AG04449 (cell line): ENCODE measurements at regions not wholly inside any gene's neighbourhood (a gene's known extent, or its start where the extent isn't known, plus 50 kb on each side); places are given as distances from the start of the nearest gene placed in this dataset.

Experiments used
- CTCF ChIA-PET: fragments of 350-600 bp; formaldehyde crosslinking; extraction: SDS; loops from one replicate; lab custom pipeline; 2021; ENCODE audit warnings: antibody characterized with exemption; lab: Yijun Ruan, JAX
- POLR2A ChIA-PET: fragments of 400-600, 350-600 bp; formaldehyde crosslinking; extraction: SDS; loops from one replicate; lab custom pipeline; 2020; ENCODE audit warnings: antibody characterized with exemption, inconsistent platforms; lab: Yijun Ruan, JAX
- DNase-seq: peaks from one replicate; pipeline ENCODE4 v3.0.0-alpha.2; 2010; ENCODE audit warnings: low read depth, low spot score
- H3K4me3 ChIP-seq: 2 replicates; pipeline ENCODE4 v1.5.1; 2011; ENCODE audit warnings: low read depth, mild to moderate bottlenecking, control low read depth, low read length
- TF ChIP-seq, protein P1 (sequence below): IDR thresholded peaks from one replicate; pipeline ENCODE4 v1.5.1; 2011; ENCODE audit warnings: mild to moderate bottlenecking, moderate library complexity, low read length, control low read depth, inconsistent platforms; ENCODE audit not compliant: insufficient read depth; ENCODE audit errors: missing control alignments

DNA sequence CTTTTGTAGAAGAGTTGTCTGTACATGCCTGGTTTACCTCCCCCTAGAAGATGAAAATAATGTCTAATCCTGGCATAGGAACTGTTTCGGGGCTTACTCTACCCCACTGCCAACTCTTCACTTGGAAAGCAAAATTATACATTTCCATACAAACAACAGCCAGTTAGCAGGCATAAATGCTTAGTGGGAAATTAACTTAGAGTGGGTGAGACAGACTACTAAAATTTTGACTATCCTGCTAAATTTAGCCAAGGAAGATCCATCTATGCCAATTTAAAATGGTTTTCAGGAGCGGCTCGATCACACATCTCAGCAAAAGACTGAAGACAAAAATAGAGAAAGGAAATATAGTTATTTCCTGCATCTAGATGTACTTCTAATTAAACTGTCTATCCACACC lies 221.2 kb downstream of the TPBG start:
- POLR2A ChIA-PET: no interaction called here
- CTCF ChIA-PET: no interaction called here
- H3K4me3 ChIP-seq: no peak overlapping the region
- no peak for DNase-seq
- TF ChIP-seq, protein P1, sequence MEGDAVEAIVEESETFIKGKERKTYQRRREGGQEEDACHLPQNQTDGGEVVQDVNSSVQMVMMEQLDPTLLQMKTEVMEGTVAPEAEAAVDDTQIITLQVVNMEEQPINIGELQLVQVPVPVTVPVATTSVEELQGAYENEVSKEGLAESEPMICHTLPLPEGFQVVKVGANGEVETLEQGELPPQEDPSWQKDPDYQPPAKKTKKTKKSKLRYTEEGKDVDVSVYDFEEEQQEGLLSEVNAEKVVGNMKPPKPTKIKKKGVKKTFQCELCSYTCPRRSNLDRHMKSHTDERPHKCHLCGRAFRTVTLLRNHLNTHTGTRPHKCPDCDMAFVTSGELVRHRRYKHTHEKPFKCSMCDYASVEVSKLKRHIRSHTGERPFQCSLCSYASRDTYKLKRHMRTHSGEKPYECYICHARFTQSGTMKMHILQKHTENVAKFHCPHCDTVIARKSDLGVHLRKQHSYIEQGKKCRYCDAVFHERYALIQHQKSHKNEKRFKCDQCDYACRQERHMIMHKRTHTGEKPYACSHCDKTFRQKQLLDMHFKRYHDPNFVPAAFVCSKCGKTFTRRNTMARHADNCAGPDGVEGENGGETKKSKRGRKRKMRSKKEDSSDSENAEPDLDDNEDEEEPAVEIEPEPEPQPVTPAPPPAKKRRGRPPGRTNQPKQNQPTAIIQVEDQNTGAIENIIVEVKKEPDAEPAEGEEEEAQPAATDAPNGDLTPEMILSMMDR: no peak

- H3K4me3 ChIP-seq: no peak overlapping the region
- ChIA-PET CTCF (no interaction called here), POLR2A (no interaction called here)
- TF ChIP-seq, protein P1: no peak
- DNase-seq: no peak
Measured at GRCh38 chr6:82588020-82588419, 224.4 kb downstream of the TPBG start.

DNA sequence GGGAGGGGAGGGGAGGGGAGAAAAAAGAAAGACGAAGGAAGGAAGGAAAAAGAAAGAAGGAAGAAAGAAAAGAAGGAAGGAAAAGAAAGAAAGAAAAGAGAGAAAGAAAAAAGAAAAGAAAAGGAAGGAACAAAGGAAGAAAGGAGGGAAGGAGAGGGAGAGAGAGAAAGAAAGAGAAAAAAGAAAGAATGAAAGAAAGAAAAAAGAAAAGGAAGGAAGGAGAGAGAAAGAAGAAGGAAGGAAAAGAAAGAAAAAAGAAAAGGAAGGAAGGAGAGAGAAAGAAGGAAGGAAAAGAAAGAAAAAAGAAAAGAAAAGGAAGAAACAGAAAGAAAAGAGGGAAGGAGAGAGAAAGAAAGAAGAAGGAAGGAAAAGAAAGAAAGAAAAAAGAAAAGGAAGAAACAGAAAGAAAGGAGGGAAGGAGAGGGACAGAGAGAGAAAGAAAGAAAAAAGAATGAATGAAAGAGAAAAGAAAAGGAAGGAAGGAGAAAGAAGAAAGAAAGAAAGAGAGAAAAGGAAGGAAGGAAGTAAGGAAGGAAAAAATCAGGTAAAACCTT lies 225.3 kb downstream of the TPBG start:
- ChIA-PET POLR2A (no interaction called here), CTCF (interaction anchor here (0.7 kb wide), 1 partner anchor 336 kb away, joined by 4 read pairs; no protein-coding TSS in a partner anchor)
- TF ChIP-seq, protein P1: no peak
- no peak for DNase-seq
- no peak overlapping the region for H3K4me3 ChIP-seq

GRCh38 chr6:82589509-82590206 lies 226.0 kb downstream of the TPBG start:
- CTCF ChIA-PET: no interaction called here

GRCh38 chr6:82597201-82597600 lies 233.6 kb downstream of the TPBG start:
- ChIA-PET POLR2A (no interaction called here), CTCF (no interaction called here)
- H3K4me3 ChIP-seq: no peak overlapping the region
- TF ChIP-seq, protein P1: no peak
- DNase-seq: no peak

More at GRCh38 chr6:82589509-82590206, 226.0 kb downstream of the TPBG start:
- TF ChIP-seq, protein P1: no peak
- POLR2A ChIA-PET: no interaction called here
- no peak overlapping the region for H3K4me3 ChIP-seq
- peak; percentile 10 for DNase-seq

GRCh38 chr6:82602776-82603175 lies 239.2 kb downstream of the TPBG start:
- no peak overlapping the region for H3K4me3 ChIP-seq
- POLR2A ChIA-PET: no interaction called here
- CTCF ChIA-PET: no interaction called here
- TF ChIP-seq, protein P1: no peak
- DNase-seq: no peak
